KBM-7 (cell line): ENCODE measurements at regions not wholly inside any gene's neighbourhood (a gene's known extent, or its start where the extent isn't known, plus 50 kb on each side); places are given as distances from the start of the nearest gene placed in this dataset.
"Not testable (repeated sequence)": the region's sequence is repeated elsewhere in the genome, so short reads cannot be mapped to it uniquely, and the experiment has no call there.

ENCODE experiments used
- DNase-seq: peaks from one replicate; pipeline ENCODE4 v3.0.0-alpha.2; 2015
- in situ Hi-C: fragments of 300-500 bp; cut with MboI; formaldehyde crosslinking; loops from 2 replicates; pipeline ENCODE4 v1.14.3; 2020; ENCODE audit warnings: low sequenced_read_pairs, low pct_unique_long_range_greater_than_20kb, mixed read lengths

- in situ Hi-C loops: loop anchor here (25.0 kb wide), 1 partner anchor 209 kb away; no protein-coding TSS in a partner anchor
- DNase-seq: no peak
These were observed 163.4 kb upstream of the SYN3 start for GRCh38 chr22:33221568-33221967.

- in situ Hi-C loops: loop anchor here (25.0 kb wide), 1 partner anchor 208 kb away; no protein-coding TSS in a partner anchor
- no peak for DNase-seq
These were observed 162.4 kb upstream of the SYN3 start for GRCh38 chr22:33220476-33221080.

- DNase-seq: no peak
- in situ Hi-C loops: loop anchor here (25.0 kb wide), 1 partner anchor 208 kb away; no protein-coding TSS in a partner anchor
These were observed 161.6 kb upstream of the SYN3 start for GRCh38 chr22:33219648-33220384.

GRCh38 chr22:33213383-33214075, 155.3 kb upstream of the SYN3 start:
- in situ Hi-C loops: loop anchor here (25.0 kb wide), 1 partner anchor 201 kb away; no protein-coding TSS in a partner anchor
- no peak for DNase-seq

GRCh38 chr22:33209930-33210784, 152.0 kb upstream of the SYN3 start:
- DNase-seq: peak; percentile 71
- in situ Hi-C loops: loop anchor here (25.0 kb wide), 1 partner anchor 198 kb away; no protein-coding TSS in a partner anchor

GRCh38 chr22:33204408-33204807, 146.2 kb upstream of the SYN3 start:
- in situ Hi-C loops: loop anchor here (25.0 kb wide), 1 partner anchor 192 kb away; no protein-coding TSS in a partner anchor
- no peak for DNase-seq

- DNase-seq: no peak
- in situ Hi-C loops: loop anchor here (25.0 kb wide), 1 partner anchor 190 kb away; no protein-coding TSS in a partner anchor
These were observed 144.3 kb upstream of the SYN3 start for GRCh38 chr22:33202455-33202854.

- in situ Hi-C loops: no loop called here
- no peak for DNase-seq
These were observed 136.4 kb upstream of the SYN3 start for GRCh38 chr22:33194529-33195077.

GRCh38 chr22:33192156-33192555, 134.0 kb upstream of the SYN3 start:
- no peak for DNase-seq
- in situ Hi-C loops: no loop called here

- in situ Hi-C loops: no loop called here
- no peak for DNase-seq
These were observed 130.1 kb upstream of the SYN3 start for GRCh38 chr22:33188326-33188725.

- in situ Hi-C loops: no loop called here
- no peak for DNase-seq
These were observed 128.6 kb upstream of the SYN3 start for GRCh38 chr22:33186816-33187215.

GRCh38 chr22:33180356-33180755, 122.2 kb upstream of the SYN3 start:
- DNase-seq: no peak
- in situ Hi-C loops: no loop called here

GRCh38 chr22:33167998-33168790, 110.0 kb upstream of the SYN3 start:
- in situ Hi-C loops: no loop called here
- no peak for DNase-seq

GRCh38 chr22:33166206-33166605, 108.0 kb upstream of the SYN3 start:
- in situ Hi-C loops: no loop called here
- DNase-seq: no peak

- DNase-seq: no peak
- in situ Hi-C loops: no loop called here
These were observed 105.6 kb upstream of the SYN3 start for GRCh38 chr22:33163815-33164214.

- in situ Hi-C loops: no loop called here
- no peak for DNase-seq
These were observed 104.0 kb upstream of the SYN3 start for GRCh38 chr22:33162196-33162595.

GRCh38 chr22:33160525-33160924, 102.3 kb upstream of the SYN3 start:
- no peak for DNase-seq
- in situ Hi-C loops: no loop called here

GRCh38 chr22:33154967-33155366, 96.8 kb upstream of the SYN3 start:
- DNase-seq, in situ Hi-C loops: not testable (repeated sequence)
